ENCODE measurements at regions not wholly inside any gene's neighbourhood (a gene's known extent, or its start where the extent isn't known, plus 50 kb on each side); places are given as distances from the start of the nearest gene placed in this dataset.
"Not testable (repeated sequence)": the region's sequence is repeated elsewhere in the genome, so short reads cannot be mapped to it uniquely, and the experiment has no call there.

- no peak overlapping the region for H3K4me3 ChIP-seq (ENCODE audit: low read depth, low read length)
- no peak for DNase-seq (ENCODE audit: low read depth)
- no peak for TF ChIP-seq CTCF (IDR thresholded peaks at IDR 0.05; ENCODE audit: control insufficient read depth, extremely low read depth, insufficient read depth)
Measured at GRCh38 chr4:181105487-181105886, 1137.7 kb upstream of the TENM3 start.

- H3K4me3 ChIP-seq (ENCODE audit: low read depth, low read length): no peak overlapping the region
- DNase-seq (ENCODE audit: low read depth): no peak
- TF ChIP-seq CTCF (IDR thresholded peaks at IDR 0.05; ENCODE audit: control insufficient read depth, extremely low read depth, insufficient read depth): no peak
Measured at GRCh38 chr4:181106398-181106797, 1136.8 kb upstream of the TENM3 start.

GRCh38 chr4:181108237-181108636 is 1135.0 kb upstream of the TENM3 start:
- no peak overlapping the region for H3K4me3 ChIP-seq (ENCODE audit: low read depth, low read length)
- no peak for TF ChIP-seq CTCF (IDR thresholded peaks at IDR 0.05; ENCODE audit: control insufficient read depth, extremely low read depth, insufficient read depth)
- no peak for DNase-seq (ENCODE audit: low read depth)

- no peak for DNase-seq (ENCODE audit: low read depth)
- TF ChIP-seq CTCF (IDR thresholded peaks at IDR 0.05; ENCODE audit: control insufficient read depth, extremely low read depth, insufficient read depth): no peak
- H3K4me3 ChIP-seq (ENCODE audit: low read depth, low read length): no peak overlapping the region
Measured at GRCh38 chr4:181119186-181119585, 1124.0 kb upstream of the TENM3 start.

- no peak overlapping the region for H3K4me3 ChIP-seq (ENCODE audit: low read depth, low read length)
- no peak for TF ChIP-seq CTCF (IDR thresholded peaks at IDR 0.05; ENCODE audit: control insufficient read depth, extremely low read depth, insufficient read depth)
- DNase-seq (ENCODE audit: low read depth): no peak
Measured at GRCh38 chr4:181121733-181122132, 1121.5 kb upstream of the TENM3 start.

- TF ChIP-seq CTCF (IDR thresholded peaks at IDR 0.05; ENCODE audit: control insufficient read depth, extremely low read depth, insufficient read depth): no peak
- no peak overlapping the region for H3K4me3 ChIP-seq (ENCODE audit: low read depth, low read length)
- no peak for DNase-seq (ENCODE audit: low read depth)
Measured at GRCh38 chr4:181127171-181127570, 1116.0 kb upstream of the TENM3 start.

GRCh38 chr4:181130317-181130716 is 1112.9 kb upstream of the TENM3 start:
- DNase-seq (ENCODE audit: low read depth); H3K4me3 ChIP-seq (ENCODE audit: low read depth, low read length): not testable (repeated sequence)

- no peak for DNase-seq (ENCODE audit: low read depth)
- no peak overlapping the region for H3K4me3 ChIP-seq (ENCODE audit: low read depth, low read length)
- TF ChIP-seq CTCF (IDR thresholded peaks at IDR 0.05; ENCODE audit: control insufficient read depth, extremely low read depth, insufficient read depth): no peak
Measured at GRCh38 chr4:181137351-181137750, 1105.9 kb upstream of the TENM3 start.

All from LNCaP clone FGC (cell line).